Gastrocnemius medialis (tissue), 4 donors: ENCODE measurements at regions not wholly inside any gene's neighbourhood (a gene's known extent, or its start where the extent isn't known, plus 50 kb on each side); places are given as distances from the start of the nearest gene placed in this dataset.

Experiments
- POLR2A ChIP-seq, 2 donors: fragments of 450-650 bp; IDR thresholded peaks; one replicate each; pipeline ENCODE4 v1.6.1; 2017; ENCODE audit warnings: antibody characterized with exemption in 2 of 2, mild to moderate bottlenecking in 2 of 2, moderate library complexity in 2 of 2
- TF ChIP-seq, protein P1 (sequence below), 5 experiments: fragments of 450-650 bp in 3 of 5; fragments of 200-600 bp in 2 of 5; sonication (generic) in 2 of 5; IDR thresholded peaks in 4 of 5; conservative IDR thresholded peaks in 1 of 5; 1 replicate in 4 of 5; 2 replicates in 1 of 5; pipeline ENCODE4 v1.5.1; 2016 to 2019; ENCODE audit warnings: antibody characterized with exemption in 5 of 5, mild to moderate bottlenecking in 3 of 5, moderate library complexity in 3 of 5

- TF ChIP-seq, protein P1, sequence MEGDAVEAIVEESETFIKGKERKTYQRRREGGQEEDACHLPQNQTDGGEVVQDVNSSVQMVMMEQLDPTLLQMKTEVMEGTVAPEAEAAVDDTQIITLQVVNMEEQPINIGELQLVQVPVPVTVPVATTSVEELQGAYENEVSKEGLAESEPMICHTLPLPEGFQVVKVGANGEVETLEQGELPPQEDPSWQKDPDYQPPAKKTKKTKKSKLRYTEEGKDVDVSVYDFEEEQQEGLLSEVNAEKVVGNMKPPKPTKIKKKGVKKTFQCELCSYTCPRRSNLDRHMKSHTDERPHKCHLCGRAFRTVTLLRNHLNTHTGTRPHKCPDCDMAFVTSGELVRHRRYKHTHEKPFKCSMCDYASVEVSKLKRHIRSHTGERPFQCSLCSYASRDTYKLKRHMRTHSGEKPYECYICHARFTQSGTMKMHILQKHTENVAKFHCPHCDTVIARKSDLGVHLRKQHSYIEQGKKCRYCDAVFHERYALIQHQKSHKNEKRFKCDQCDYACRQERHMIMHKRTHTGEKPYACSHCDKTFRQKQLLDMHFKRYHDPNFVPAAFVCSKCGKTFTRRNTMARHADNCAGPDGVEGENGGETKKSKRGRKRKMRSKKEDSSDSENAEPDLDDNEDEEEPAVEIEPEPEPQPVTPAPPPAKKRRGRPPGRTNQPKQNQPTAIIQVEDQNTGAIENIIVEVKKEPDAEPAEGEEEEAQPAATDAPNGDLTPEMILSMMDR (IDR thresholded peaks at IDR 0.05 in 4 of 5, conservative IDR thresholded peaks at IDR 0.05 in 1 of 5) = no peak
- TF ChIP-seq POLR2A (IDR thresholded peaks at IDR 0.05) = no peak
Measured at GRCh38 chr15:98034731-98035130, 74.2 kb downstream of the ARRDC4 start.
